Muscle layer of colon (tissue), 2 donors: ENCODE measurements at regions not wholly inside any gene's neighbourhood (a gene's known extent, or its start where the extent isn't known, plus 50 kb on each side); places are given as distances from the start of the nearest gene placed in this dataset.
"Not testable (repeated sequence)": the region's sequence is repeated elsewhere in the genome, so short reads cannot be mapped to it uniquely, and the experiment has no call there.

Experiments used
- H3K27ac ChIP-seq: one replicate; pipeline ENCODE4 v1.7.0; 2013; ENCODE audit warnings: low read depth, mild to moderate bottlenecking, low read length, moderate library complexity
- H3K27me3 ChIP-seq, 2 donors: one replicate each; pipeline ENCODE4 v1.7.0; 2013; ENCODE audit warnings: low read length in 2 of 2, mild to moderate bottlenecking in 2 of 2; ENCODE audit not compliant: insufficient read depth in 2 of 2, control insufficient read depth in 1 of 2
- H3K36me3 ChIP-seq: one replicate; pipeline ENCODE4 v1.7.0; 2013; ENCODE audit warnings: mild to moderate bottlenecking, low read length; ENCODE audit not compliant: insufficient read depth
- H3K4me1 ChIP-seq: one replicate; pipeline ENCODE4 v1.7.0; 2013; ENCODE audit warnings: mild to moderate bottlenecking, low read length; ENCODE audit not compliant: insufficient read depth
- H3K4me3 ChIP-seq, 2 donors: one replicate each; pipeline ENCODE4 v1.7.0; 2013; ENCODE audit warnings: low read length in 2 of 2, low read depth in 1 of 2, mild to moderate bottlenecking in 1 of 2, moderate library complexity in 1 of 2
- H3K9ac ChIP-seq: one replicate; pipeline ENCODE4 v1.7.0; 2013; ENCODE audit warnings: low read length
- H3K9me3 ChIP-seq: one replicate; pipeline ENCODE4 v1.7.0; 2013; ENCODE audit warnings: mild to moderate bottlenecking, low read length
- donor health status: abdominal sarcoma.
- donor health status: Adenocarcinoma of cecum.

- not testable (repeated sequence) for H3K27ac ChIP-seq, H3K4me3 ChIP-seq, H3K9me3 ChIP-seq, H3K9ac ChIP-seq, H3K36me3 ChIP-seq, H3K27me3 ChIP-seq, H3K4me1 ChIP-seq
Observed at GRCh38 chr2:172269507-172270244, 157.7 kb upstream of the ITGA6 start.

GRCh38 chr2:172270278-172271079, 156.9 kb upstream of the ITGA6 start:
- H3K4me3 ChIP-seq = no peak overlapping the region
- H3K27me3 ChIP-seq = no peaks in the 10 kb centered on the region
- H3K36me3 ChIP-seq = no peaks in the 10 kb centered on the region
- no peaks in the 10 kb centered on the region for H3K9me3 ChIP-seq
- no peak overlapping the region for H3K9ac ChIP-seq
- H3K27ac ChIP-seq = no peak overlapping the region
- no peaks in the 10 kb centered on the region for H3K4me1 ChIP-seq

GRCh38 chr2:172273910-172274571, 153.3 kb upstream of the ITGA6 start:
- no peaks in the 10 kb centered on the region for H3K27me3 ChIP-seq
- no peaks in the 10 kb centered on the region for H3K36me3 ChIP-seq
- H3K9ac ChIP-seq = no peak overlapping the region
- H3K27ac ChIP-seq = no peak overlapping the region
- H3K9me3 ChIP-seq = no peaks in the 10 kb centered on the region
- no peaks in the 10 kb centered on the region for H3K4me1 ChIP-seq
- no peak overlapping the region for H3K4me3 ChIP-seq

GRCh38 chr2:172275239-172275638, 152.1 kb upstream of the ITGA6 start:
- Histone ChIP-seq H3K36me3 (no peaks in the 10 kb centered on the region), H3K4me3 (no peak overlapping the region)

GRCh38 chr2:172276961-172277360, 150.4 kb upstream of the ITGA6 start:
- Histone ChIP-seq H3K27me3 (no peaks in the 10 kb centered on the region), H3K4me3 (no peak overlapping the region), H3K36me3 (no peaks in the 10 kb centered on the region), H3K9ac (no peak overlapping the region), H3K27ac (no peak overlapping the region), H3K9me3 (no peaks in the 10 kb centered on the region), H3K4me1 (no peaks in the 10 kb centered on the region)

More at GRCh38 chr2:172275239-172275638, 152.1 kb upstream of the ITGA6 start:
- H3K4me1 ChIP-seq = no peaks in the 10 kb centered on the region
- H3K27me3 ChIP-seq = no peaks in the 10 kb centered on the region
- H3K27ac ChIP-seq = no peak overlapping the region
- H3K9ac ChIP-seq = no peak overlapping the region
- no peaks in the 10 kb centered on the region for H3K9me3 ChIP-seq

- Histone ChIP-seq H3K9me3 (no peaks in the 10 kb centered on the region), H3K36me3 (no peaks in the 10 kb centered on the region), H3K4me3 (no peak overlapping the region), H3K27me3 (no peaks in the 10 kb centered on the region), H3K9ac (no peak overlapping the region), H3K4me1 (no peaks in the 10 kb centered on the region), H3K27ac (no peak overlapping the region)
Observed at GRCh38 chr2:172278667-172279066, 148.7 kb upstream of the ITGA6 start.

- H3K4me3 ChIP-seq = no peak overlapping the region
- H3K9me3 ChIP-seq = no peaks in the 10 kb centered on the region
- H3K9ac ChIP-seq = no peak overlapping the region
- H3K27me3 ChIP-seq = no peaks in the 10 kb centered on the region
- H3K36me3 ChIP-seq = no peaks in the 10 kb centered on the region
- H3K4me1 ChIP-seq = no peaks in the 10 kb centered on the region
- H3K27ac ChIP-seq = no peak overlapping the region
Observed at GRCh38 chr2:172279214-172279613, 148.2 kb upstream of the ITGA6 start.

GRCh38 chr2:172279813-172280212, 147.6 kb upstream of the ITGA6 start:
- H3K9ac ChIP-seq = no peak overlapping the region
- H3K9me3 ChIP-seq = no peaks in the 10 kb centered on the region
- H3K4me1 ChIP-seq = no peaks in the 10 kb centered on the region
- H3K36me3 ChIP-seq = no peaks in the 10 kb centered on the region
- no peak overlapping the region for H3K27ac ChIP-seq
- H3K4me3 ChIP-seq = no peak overlapping the region
- H3K27me3 ChIP-seq = no peaks in the 10 kb centered on the region

- H3K9ac ChIP-seq = no peak overlapping the region
- H3K4me1 ChIP-seq = no peaks in the 10 kb centered on the region
- H3K9me3 ChIP-seq = no peaks in the 10 kb centered on the region
- H3K27ac ChIP-seq = no peak overlapping the region
- H3K27me3 ChIP-seq = no peaks in the 10 kb centered on the region
- H3K4me3 ChIP-seq = no peak overlapping the region
- no peaks in the 10 kb centered on the region for H3K36me3 ChIP-seq
Observed at GRCh38 chr2:172280571-172281361, 146.6 kb upstream of the ITGA6 start.

GRCh38 chr2:172281648-172282570, 145.5 kb upstream of the ITGA6 start:
- Histone ChIP-seq H3K36me3 (no peaks in the 10 kb centered on the region), H3K9ac (no peak overlapping the region), H3K4me3 (no peak overlapping the region), H3K27ac (no peak overlapping the region), H3K27me3 (no peaks in the 10 kb centered on the region), H3K9me3 (no peaks in the 10 kb centered on the region), H3K4me1 (no peaks in the 10 kb centered on the region)
